ENCODE measurements at regions not wholly inside any gene's neighbourhood (a gene's known extent, or its start where the extent isn't known, plus 50 kb on each side); places are given as distances from the start of the nearest gene placed in this dataset.
A peak's percentile ranks its signal among the peaks of the same experiment; 100 is the strongest.

DNA sequence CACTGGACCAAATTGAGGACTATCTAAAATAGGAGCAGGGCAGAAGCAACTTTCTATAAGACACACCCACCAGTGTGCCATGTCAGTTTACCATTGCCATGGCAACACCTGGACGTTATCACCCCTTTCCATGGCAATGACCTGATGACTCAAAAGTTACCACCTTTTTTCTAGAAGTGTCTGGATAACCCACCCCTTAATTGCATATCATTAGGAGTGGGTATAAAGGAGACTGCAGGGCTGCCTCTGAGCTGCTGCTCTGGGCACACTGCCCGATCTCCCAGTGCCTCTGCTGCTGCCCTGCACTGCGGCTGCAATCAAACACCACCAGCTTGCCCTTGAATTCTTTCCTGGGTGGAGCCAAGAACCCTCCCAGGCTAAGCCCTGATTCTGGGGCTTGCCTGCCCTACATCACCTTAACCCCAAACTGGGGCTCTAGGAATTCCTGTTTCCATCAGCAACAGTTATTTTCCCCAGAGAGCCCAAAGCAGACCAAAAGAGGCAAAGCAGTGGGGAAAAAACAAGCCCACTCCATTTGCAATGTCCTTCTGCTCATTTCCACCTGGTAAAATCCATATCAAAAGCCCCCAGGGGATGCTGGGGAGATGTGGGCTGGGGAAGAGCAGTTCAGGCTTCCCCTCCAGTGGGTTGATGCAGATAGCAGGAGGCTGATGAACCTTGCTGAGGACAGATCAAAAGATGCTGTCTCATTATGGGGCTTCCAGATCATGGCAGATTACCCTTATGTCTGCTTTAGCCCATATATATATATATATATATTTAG is 129.5 kb upstream of the NCOR2 start:
- H3K4me3 ChIP-seq (ENCODE audit: low read length in 2 of 2) = no peak overlapping the region
- H3K36me3 ChIP-seq (ENCODE audit: control insufficient read depth in 2 of 2, insufficient read depth in 2 of 2, low read length in 2 of 2) = no peaks in the 10 kb centered on the region
- H3K4me1 ChIP-seq (ENCODE audit: control insufficient read depth in 2 of 2, insufficient read depth in 2 of 2, low read length in 2 of 2) = peaks cover 2 to 4% of the 10 kb centered on the region in 2 donors
- no peak overlapping the region for H3K9ac ChIP-seq (ENCODE audit: low read depth in 1 of 2, low read length in 2 of 2)
- H3K9me3 ChIP-seq (ENCODE audit: control insufficient read depth in 2 of 2, low read length in 2 of 2) = no peaks in the 10 kb centered on the region
- no peaks in the 10 kb centered on the region for H3K27me3 ChIP-seq (ENCODE audit: control insufficient read depth in 2 of 2, insufficient read depth in 2 of 2, low read length in 2 of 2)
- H3K27ac ChIP-seq (ENCODE audit: low read depth in 2 of 2, low read length in 2 of 2) = no peak overlapping the region

DNA sequence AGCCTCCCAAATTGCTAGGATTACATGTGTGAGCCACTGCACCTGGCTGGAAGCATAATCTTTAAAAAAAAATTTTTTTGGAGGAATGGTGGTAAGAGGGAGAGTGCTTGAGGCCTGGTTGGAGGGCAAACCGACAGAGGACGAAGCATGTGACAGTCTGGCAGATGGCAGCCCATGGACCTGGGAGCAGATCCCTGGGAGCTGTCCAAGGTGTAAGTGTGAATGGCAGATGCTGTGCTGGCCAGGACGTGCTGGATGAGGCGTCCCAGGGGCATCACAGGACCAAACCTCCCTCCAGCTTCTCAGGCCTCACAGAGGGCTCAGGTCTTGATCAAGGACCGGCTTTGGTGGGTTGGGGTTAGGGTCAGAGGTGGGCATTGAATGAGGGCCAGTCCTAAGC is 128.4 kb upstream of the NCOR2 start:
- Histone ChIP-seq H3K27me3 (ENCODE audit: control insufficient read depth in 2 of 2, insufficient read depth in 2 of 2, low read length in 2 of 2) (no peaks in the 10 kb centered on the region), H3K36me3 (ENCODE audit: control insufficient read depth in 2 of 2, insufficient read depth in 2 of 2, low read length in 2 of 2) (no peaks in the 10 kb centered on the region), H3K4me3 (ENCODE audit: low read length in 2 of 2) (no peak overlapping the region), H3K27ac (ENCODE audit: low read depth in 2 of 2, low read length in 2 of 2) (no peak overlapping the region), H3K9ac (ENCODE audit: low read depth in 1 of 2, low read length in 2 of 2) (no peak overlapping the region), H3K9me3 (ENCODE audit: control insufficient read depth in 2 of 2, low read length in 2 of 2) (no peaks in the 10 kb centered on the region), H3K4me1 (ENCODE audit: control insufficient read depth in 2 of 2, insufficient read depth in 2 of 2, low read length in 2 of 2) (peaks cover 2 to 4% of the 10 kb centered on the region in 2 donors)

DNA sequence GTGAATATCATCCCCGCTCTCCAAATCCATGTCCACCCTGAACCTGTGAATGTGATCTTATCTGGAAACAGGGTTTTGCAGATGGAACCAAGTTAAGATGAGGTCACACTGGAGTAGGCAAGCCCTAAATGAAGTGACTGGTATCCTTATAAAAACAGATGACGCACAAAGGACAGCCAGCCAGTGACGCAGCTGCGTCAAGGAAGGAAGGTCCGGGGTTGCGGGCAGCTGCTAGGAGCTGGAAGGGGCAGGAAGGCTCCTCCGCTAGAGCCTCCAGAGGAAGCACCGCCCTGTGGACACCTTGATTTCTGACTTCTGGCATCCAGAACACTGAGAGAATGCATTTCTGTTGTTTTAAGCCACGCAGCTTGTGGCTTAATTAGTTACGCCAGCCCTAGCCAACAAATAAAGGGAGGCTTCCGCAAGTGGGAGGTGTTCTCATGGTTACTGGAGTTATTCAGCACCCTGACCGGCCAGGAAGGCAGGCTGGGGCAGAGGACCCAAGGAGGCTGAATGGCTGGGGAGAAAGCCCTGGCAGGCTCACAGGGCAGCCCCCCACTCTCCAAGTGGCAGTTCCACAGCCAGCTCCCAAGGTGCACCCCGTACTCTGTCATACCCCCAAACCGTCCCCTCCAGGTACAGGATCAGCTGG is 127.6 kb upstream of the NCOR2 start:
- Histone ChIP-seq H3K4me1 (ENCODE audit: control insufficient read depth in 2 of 2, insufficient read depth in 2 of 2, low read length in 2 of 2) (peaks cover 2 to 4% of the 10 kb centered on the region in 2 donors), H3K9ac (ENCODE audit: low read depth in 1 of 2, low read length in 2 of 2) (no peak overlapping the region), H3K27me3 (ENCODE audit: control insufficient read depth in 2 of 2, insufficient read depth in 2 of 2, low read length in 2 of 2) (no peaks in the 10 kb centered on the region), H3K27ac (ENCODE audit: low read depth in 2 of 2, low read length in 2 of 2) (no peak overlapping the region), H3K36me3 (ENCODE audit: control insufficient read depth in 2 of 2, insufficient read depth in 2 of 2, low read length in 2 of 2) (no peaks in the 10 kb centered on the region), H3K4me3 (ENCODE audit: low read length in 2 of 2) (no peak overlapping the region), H3K9me3 (ENCODE audit: control insufficient read depth in 2 of 2, low read length in 2 of 2) (no peaks in the 10 kb centered on the region)

DNA sequence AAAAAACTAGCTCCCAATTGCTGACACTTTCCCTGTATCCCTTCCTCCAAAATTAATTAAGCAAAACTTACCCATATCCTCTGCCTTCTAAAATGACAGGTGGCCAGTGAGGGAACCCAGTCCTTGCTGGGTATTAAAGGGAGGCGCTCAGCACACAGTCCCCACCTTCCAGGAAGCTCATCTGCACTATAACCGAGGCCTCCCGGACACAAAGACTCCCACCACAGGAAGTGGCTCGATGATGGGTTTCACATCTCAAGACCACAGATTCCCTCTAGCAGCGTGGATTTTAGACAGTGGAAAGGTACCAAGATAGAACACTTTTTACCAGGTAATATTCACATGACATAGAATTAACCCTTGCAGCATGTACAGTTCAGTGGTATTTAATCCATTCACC is 126.8 kb upstream of the NCOR2 start:
- Histone ChIP-seq H3K27ac (ENCODE audit: low read depth in 2 of 2, low read length in 2 of 2) (no peak overlapping the region), H3K9me3 (ENCODE audit: control insufficient read depth in 2 of 2, low read length in 2 of 2) (no peaks in the 10 kb centered on the region), H3K9ac (ENCODE audit: low read depth in 1 of 2, low read length in 2 of 2) (no peak overlapping the region), H3K27me3 (ENCODE audit: control insufficient read depth in 2 of 2, insufficient read depth in 2 of 2, low read length in 2 of 2) (no peaks in the 10 kb centered on the region), H3K36me3 (ENCODE audit: control insufficient read depth in 2 of 2, insufficient read depth in 2 of 2, low read length in 2 of 2) (no peaks in the 10 kb centered on the region), H3K4me3 (ENCODE audit: low read length in 2 of 2) (no peak overlapping the region), H3K4me1 (ENCODE audit: control insufficient read depth in 2 of 2, insufficient read depth in 2 of 2, low read length in 2 of 2) (peaks cover 2 to 4% of the 10 kb centered on the region in 2 donors)

DNA sequence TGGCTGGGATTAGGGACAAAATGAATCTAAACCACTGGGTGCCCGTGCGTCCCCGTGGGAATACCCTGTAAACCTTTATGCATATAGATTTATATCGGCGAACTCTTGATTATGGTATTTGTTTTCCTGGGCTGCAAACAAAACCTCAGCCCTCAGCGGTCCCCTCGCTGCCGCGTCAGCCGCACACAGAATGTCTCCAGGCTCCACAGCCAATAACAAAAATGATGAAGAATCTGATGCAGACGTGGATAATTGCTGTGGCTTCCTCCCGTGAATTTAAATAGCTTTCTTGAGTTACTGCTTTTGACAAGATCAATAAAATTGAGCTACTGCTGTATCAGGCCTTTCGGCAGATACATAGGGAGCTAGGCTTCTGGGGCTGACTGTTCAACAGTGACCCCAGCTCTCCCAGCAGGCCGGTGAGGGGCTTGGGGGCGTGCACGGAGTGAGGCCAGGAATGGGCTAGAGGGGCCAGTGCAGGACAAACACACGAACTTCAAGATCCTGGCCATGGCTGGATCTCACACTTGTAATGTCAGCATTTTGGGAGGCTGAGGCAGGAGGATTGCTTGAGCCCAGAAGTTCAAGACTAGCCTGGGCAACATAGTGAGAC is 125.8 kb upstream of the NCOR2 start:
- H3K4me1 ChIP-seq (ENCODE audit: control insufficient read depth in 2 of 2, insufficient read depth in 2 of 2, low read length in 2 of 2) = no peaks in the 10 kb centered on the region
- no peaks in the 10 kb centered on the region for H3K27me3 ChIP-seq (ENCODE audit: control insufficient read depth in 2 of 2, insufficient read depth in 2 of 2, low read length in 2 of 2)
- H3K36me3 ChIP-seq (ENCODE audit: control insufficient read depth in 2 of 2, insufficient read depth in 2 of 2, low read length in 2 of 2) = no peaks in the 10 kb centered on the region
- no peaks in the 10 kb centered on the region for H3K9me3 ChIP-seq (ENCODE audit: control insufficient read depth in 2 of 2, low read length in 2 of 2)
- H3K4me3 ChIP-seq (ENCODE audit: low read length in 2 of 2) = no peak overlapping the region
- no peak overlapping the region for H3K9ac ChIP-seq (ENCODE audit: low read depth in 1 of 2, low read length in 2 of 2)
- no peak overlapping the region for H3K27ac ChIP-seq (ENCODE audit: low read depth in 2 of 2, low read length in 2 of 2)

DNA sequence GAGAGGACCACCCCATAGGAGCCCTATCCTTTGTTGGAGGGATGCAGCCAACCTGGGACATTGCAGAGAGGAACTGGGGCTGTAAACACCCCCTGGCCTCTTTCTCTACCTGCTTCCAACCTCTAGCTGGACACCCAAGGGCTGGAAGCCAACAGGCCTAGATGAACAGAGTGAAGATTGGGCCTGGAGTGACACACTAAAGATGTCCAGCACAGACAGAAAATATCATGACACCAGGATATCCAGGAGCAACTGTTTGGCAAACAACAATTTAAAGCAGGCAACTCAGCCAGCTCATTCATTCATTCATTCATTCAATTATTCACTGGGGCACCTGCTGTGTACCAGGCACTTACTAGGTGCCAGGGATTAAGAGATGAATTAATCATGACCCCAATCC is 125.0 kb upstream of the NCOR2 start:
- Histone ChIP-seq H3K9me3 (ENCODE audit: control insufficient read depth in 2 of 2, low read length in 2 of 2) (no peaks in the 10 kb centered on the region), H3K36me3 (ENCODE audit: control insufficient read depth in 2 of 2, insufficient read depth in 2 of 2, low read length in 2 of 2) (no peaks in the 10 kb centered on the region), H3K4me3 (ENCODE audit: low read length in 2 of 2) (no peak overlapping the region), H3K27ac (ENCODE audit: low read depth in 2 of 2, low read length in 2 of 2) (no peak overlapping the region), H3K4me1 (ENCODE audit: control insufficient read depth in 2 of 2, insufficient read depth in 2 of 2, low read length in 2 of 2) (no peaks in the 10 kb centered on the region), H3K9ac (ENCODE audit: low read depth in 1 of 2, low read length in 2 of 2) (no peak overlapping the region), H3K27me3 (ENCODE audit: control insufficient read depth in 2 of 2, insufficient read depth in 2 of 2, low read length in 2 of 2) (no peaks in the 10 kb centered on the region)

DNA sequence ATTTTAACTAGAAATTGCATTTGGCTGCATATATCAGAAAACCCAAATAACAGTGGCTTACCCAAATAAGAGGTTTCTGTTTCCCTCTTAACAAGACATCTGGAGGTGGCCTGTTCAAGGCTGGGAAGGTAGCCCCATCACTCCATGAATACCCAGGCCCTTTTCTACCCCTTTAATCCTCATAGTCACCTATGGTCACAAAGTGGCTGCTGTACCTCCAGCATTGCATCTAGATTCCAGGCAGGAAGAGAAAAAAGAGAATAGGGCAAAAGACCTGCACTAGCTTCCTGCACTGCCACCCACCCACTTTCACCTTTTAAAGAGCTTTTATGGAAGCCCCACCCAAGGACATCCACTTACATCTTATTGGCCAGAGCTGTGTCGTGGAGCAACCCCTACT is 124.0 kb upstream of the NCOR2 start:
- Histone ChIP-seq H3K27ac (ENCODE audit: low read depth in 2 of 2, low read length in 2 of 2) (no peak overlapping the region), H3K36me3 (ENCODE audit: control insufficient read depth in 2 of 2, insufficient read depth in 2 of 2, low read length in 2 of 2) (no peaks in the 10 kb centered on the region), H3K4me1 (ENCODE audit: control insufficient read depth in 2 of 2, insufficient read depth in 2 of 2, low read length in 2 of 2) (no peaks in the 10 kb centered on the region), H3K4me3 (ENCODE audit: low read length in 2 of 2) (no peak overlapping the region), H3K9me3 (ENCODE audit: control insufficient read depth in 2 of 2, low read length in 2 of 2) (no peaks in the 10 kb centered on the region), H3K27me3 (ENCODE audit: control insufficient read depth in 2 of 2, insufficient read depth in 2 of 2, low read length in 2 of 2) (no peaks in the 10 kb centered on the region), H3K9ac (ENCODE audit: low read depth in 1 of 2, low read length in 2 of 2) (no peak overlapping the region)

DNA sequence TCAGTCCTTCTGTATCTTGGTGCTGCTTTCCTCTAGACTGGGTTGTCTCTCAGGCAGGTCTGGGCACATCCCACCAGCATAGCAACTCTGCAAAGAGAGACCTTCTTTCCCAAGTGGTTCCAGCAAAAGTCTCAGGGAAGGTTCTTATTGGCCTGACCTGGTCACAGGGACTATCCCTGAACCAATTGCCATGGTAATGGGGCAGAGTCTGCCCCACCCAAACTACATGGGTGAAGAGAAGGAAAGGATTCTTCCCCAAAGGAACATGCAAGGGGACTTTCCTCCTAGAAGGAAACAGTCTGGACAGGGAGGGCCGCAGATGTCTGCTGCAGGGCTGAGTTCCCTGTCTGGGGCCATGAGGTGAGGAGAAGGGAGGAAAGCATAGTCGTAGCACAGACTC is 122.2 kb upstream of the NCOR2 start:
- H3K9ac ChIP-seq (ENCODE audit: low read depth in 1 of 2, low read length in 2 of 2) = no peak overlapping the region
- no peak overlapping the region for H3K4me3 ChIP-seq (ENCODE audit: low read length in 2 of 2)
- H3K9me3 ChIP-seq (ENCODE audit: control insufficient read depth in 2 of 2, low read length in 2 of 2) = no peaks in the 10 kb centered on the region
- H3K27ac ChIP-seq (ENCODE audit: low read depth in 2 of 2, low read length in 2 of 2) = no peak overlapping the region
- no peaks in the 10 kb centered on the region for H3K36me3 ChIP-seq (ENCODE audit: control insufficient read depth in 2 of 2, insufficient read depth in 2 of 2, low read length in 2 of 2)
- H3K27me3 ChIP-seq (ENCODE audit: control insufficient read depth in 2 of 2, insufficient read depth in 2 of 2, low read length in 2 of 2) = no peaks in the 10 kb centered on the region
- H3K4me1 ChIP-seq (ENCODE audit: control insufficient read depth in 2 of 2, insufficient read depth in 2 of 2, low read length in 2 of 2) = peaks cover 2 to 6% of the 10 kb centered on the region in 2 donors

DNA sequence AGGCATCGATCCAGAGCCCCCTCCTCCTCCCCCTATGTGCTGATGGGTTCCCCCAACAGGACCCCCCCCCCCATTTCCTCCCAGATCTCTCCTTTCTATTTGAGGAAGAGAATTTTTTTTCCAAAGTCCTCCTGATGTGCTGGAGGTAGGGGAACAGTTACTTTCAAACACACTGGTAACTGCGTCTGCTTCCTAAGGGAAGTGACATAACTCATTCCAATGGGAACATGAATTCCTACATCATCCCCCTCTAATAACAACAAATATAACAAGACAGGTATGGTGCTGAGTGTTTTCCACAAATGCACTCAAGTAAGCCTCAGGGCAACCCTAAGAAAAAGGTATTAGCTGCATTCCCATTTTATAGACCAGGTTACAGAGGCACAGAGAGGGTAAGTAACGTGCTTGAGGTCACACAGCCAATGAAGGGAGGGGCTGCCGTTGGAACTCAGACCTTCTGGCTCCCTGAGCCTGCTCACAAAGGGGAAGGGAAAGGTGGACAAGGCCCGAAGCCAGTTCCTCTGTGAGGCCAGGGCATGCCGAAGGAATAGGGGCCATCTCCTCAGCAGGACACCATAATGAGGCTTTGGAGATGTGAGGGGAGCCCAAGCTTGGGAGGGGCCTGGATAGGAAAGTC is 121.1 kb upstream of the NCOR2 start:
- H3K27ac ChIP-seq (ENCODE audit: low read depth in 2 of 2, low read length in 2 of 2) = peak overlapping the region in 1 of 2 donors; percentile 17
- H3K36me3 ChIP-seq (ENCODE audit: control insufficient read depth in 2 of 2, insufficient read depth in 2 of 2, low read length in 2 of 2) = no peaks in the 10 kb centered on the region
- H3K4me3 ChIP-seq (ENCODE audit: low read length in 2 of 2) = no peak overlapping the region
- H3K27me3 ChIP-seq (ENCODE audit: control insufficient read depth in 2 of 2, insufficient read depth in 2 of 2, low read length in 2 of 2) = no peaks in the 10 kb centered on the region
- H3K4me1 ChIP-seq (ENCODE audit: control insufficient read depth in 2 of 2, insufficient read depth in 2 of 2, low read length in 2 of 2) = peaks cover 4 to 9% of the 10 kb centered on the region in 2 donors
- no peaks in the 10 kb centered on the region for H3K9me3 ChIP-seq (ENCODE audit: control insufficient read depth in 2 of 2, low read length in 2 of 2)
- no peak overlapping the region for H3K9ac ChIP-seq (ENCODE audit: low read depth in 1 of 2, low read length in 2 of 2)

DNA sequence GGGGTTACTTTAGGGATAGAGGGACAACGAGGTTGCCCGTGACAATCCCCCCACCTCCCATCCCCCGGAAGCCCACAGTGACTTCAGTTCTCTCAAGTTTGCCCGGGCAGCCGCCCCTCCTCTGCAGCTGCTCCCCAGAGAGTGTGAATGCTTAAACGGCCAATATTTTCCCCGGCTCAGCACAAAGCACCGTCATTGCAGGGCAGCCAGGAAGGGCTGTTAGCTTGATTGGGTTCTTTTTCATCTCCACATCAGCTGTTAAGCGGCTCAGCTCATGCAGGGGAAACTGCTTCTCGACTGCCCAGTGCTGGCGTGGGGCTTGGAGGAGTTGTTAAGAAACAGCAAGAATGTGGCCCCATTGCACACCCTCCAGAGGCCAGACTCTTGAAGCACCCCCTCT is 120.5 kb upstream of the NCOR2 start:
- Histone ChIP-seq H3K4me1 (ENCODE audit: control insufficient read depth in 2 of 2, insufficient read depth in 2 of 2, low read length in 2 of 2) (peaks cover 4 to 9% of the 10 kb centered on the region in 2 donors), H3K9me3 (ENCODE audit: control insufficient read depth in 2 of 2, low read length in 2 of 2) (no peaks in the 10 kb centered on the region), H3K4me3 (ENCODE audit: low read length in 2 of 2) (no peak overlapping the region), H3K36me3 (ENCODE audit: control insufficient read depth in 2 of 2, insufficient read depth in 2 of 2, low read length in 2 of 2) (no peaks in the 10 kb centered on the region), H3K27me3 (ENCODE audit: control insufficient read depth in 2 of 2, insufficient read depth in 2 of 2, low read length in 2 of 2) (no peaks in the 10 kb centered on the region), H3K9ac (ENCODE audit: low read depth in 1 of 2, low read length in 2 of 2) (no peak overlapping the region), H3K27ac (ENCODE audit: low read depth in 2 of 2, low read length in 2 of 2) (peak overlapping the region; percentile 12 to 17)
